ENCODE measurements at regions not wholly inside any gene's neighbourhood (a gene's known extent, or its start where the extent isn't known, plus 50 kb on each side); places are given as distances from the start of the nearest gene placed in this dataset.

- no peak overlapping the region for H3K4me3 ChIP-seq (ENCODE audit: low read length)
- H3K4me1 ChIP-seq (ENCODE audit: insufficient read depth, low read length), result no peaks in the 10 kb centered on the region
- no peaks in the 10 kb centered on the region for H3K36me3 ChIP-seq (ENCODE audit: insufficient read depth, low read length)
- H3K27me3 ChIP-seq (ENCODE audit: insufficient read depth, low read length), result no peaks in the 10 kb centered on the region
- H2AFZ ChIP-seq (ENCODE audit: low read depth, low read length), result no peak overlapping the region
- H3K9me3 ChIP-seq (ENCODE audit: low read length), result no peaks in the 10 kb centered on the region
Observed at GRCh38 chr2:83063511-83063910, 1395.6 kb downstream of the SUCLG1 start.

DNA sequence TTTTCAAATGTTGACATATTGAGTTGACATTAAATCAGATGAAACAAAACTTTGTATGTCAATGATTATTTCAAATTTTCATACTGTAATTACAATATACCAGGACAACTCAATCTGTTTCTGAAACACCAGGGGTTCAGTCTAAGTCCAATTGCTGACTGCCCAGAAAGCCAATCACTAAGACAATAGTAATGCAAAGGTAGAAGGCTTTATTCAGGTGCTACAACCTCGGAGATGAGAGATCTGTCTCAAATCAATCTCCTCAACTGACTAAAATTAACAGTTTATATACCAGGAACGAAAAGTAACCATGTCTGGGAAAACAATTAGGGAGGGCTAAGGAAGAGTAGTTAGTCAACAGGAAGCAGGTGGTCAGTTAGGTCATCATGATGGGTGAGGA lies 1400.4 kb downstream of the SUCLG1 start:
- Histone ChIP-seq H3K27me3 (ENCODE audit: insufficient read depth, low read length) (no peaks in the 10 kb centered on the region), H3K36me3 (ENCODE audit: insufficient read depth, low read length) (no peaks in the 10 kb centered on the region), H2AFZ (ENCODE audit: low read depth, low read length) (no peak overlapping the region), H3K4me3 (ENCODE audit: low read length) (no peak overlapping the region), H3K9me3 (ENCODE audit: low read length) (no peaks in the 10 kb centered on the region), H3K4me1 (ENCODE audit: insufficient read depth, low read length) (no peaks in the 10 kb centered on the region)

DNA sequence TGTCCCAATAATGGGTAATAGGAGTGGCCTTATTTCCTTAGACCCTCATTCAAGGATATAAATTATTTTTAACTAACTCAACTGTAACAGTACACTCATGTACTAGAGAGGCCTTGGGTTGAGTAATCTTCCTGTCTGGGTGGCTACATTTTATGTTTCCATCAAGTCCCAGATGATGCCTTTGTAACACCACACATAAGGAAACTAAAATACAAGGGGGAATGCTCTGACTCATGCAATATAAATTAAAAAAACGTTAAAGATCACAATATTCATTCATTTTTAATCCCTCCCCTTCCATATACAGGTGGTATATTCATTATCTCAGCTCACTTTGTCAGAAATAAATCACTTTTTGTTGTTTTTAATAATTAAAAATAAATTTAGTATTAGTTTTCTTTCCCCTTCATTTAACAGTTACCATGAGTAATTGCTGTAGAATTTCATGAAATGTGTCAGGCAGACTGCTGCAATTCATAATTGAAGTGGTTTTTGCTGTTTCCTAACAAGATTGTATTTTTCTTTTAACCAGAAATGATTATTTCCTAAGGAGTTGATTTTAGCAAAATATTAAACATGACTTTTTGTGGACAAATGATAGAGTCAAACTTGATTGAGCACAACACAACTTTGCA lies 1403.6 kb downstream of the SUCLG1 start:
- Histone ChIP-seq H2AFZ (ENCODE audit: low read depth, low read length) (no peak overlapping the region), H3K4me1 (ENCODE audit: insufficient read depth, low read length) (no peaks in the 10 kb centered on the region), H3K4me3 (ENCODE audit: low read length) (no peak overlapping the region), H3K9me3 (ENCODE audit: low read length) (no peaks in the 10 kb centered on the region), H3K36me3 (ENCODE audit: insufficient read depth, low read length) (no peaks in the 10 kb centered on the region), H3K27me3 (ENCODE audit: insufficient read depth, low read length) (no peaks in the 10 kb centered on the region)

- H2AFZ ChIP-seq (ENCODE audit: low read depth, low read length), result no peak overlapping the region
- H3K36me3 ChIP-seq (ENCODE audit: insufficient read depth, low read length), result no peaks in the 10 kb centered on the region
- H3K4me3 ChIP-seq (ENCODE audit: low read length), result no peak overlapping the region
- H3K27me3 ChIP-seq (ENCODE audit: insufficient read depth, low read length), result no peaks in the 10 kb centered on the region
- H3K9me3 ChIP-seq (ENCODE audit: low read length), result no peaks in the 10 kb centered on the region
- H3K4me1 ChIP-seq (ENCODE audit: insufficient read depth, low read length), result no peaks in the 10 kb centered on the region
Observed at GRCh38 chr2:83054751-83055150, 1404.3 kb downstream of the SUCLG1 start.

- Histone ChIP-seq H2AFZ (ENCODE audit: low read depth, low read length) (no peak overlapping the region), H3K27me3 (ENCODE audit: insufficient read depth, low read length) (no peaks in the 10 kb centered on the region), H3K4me1 (ENCODE audit: insufficient read depth, low read length) (no peaks in the 10 kb centered on the region), H3K36me3 (ENCODE audit: insufficient read depth, low read length) (no peaks in the 10 kb centered on the region), H3K9me3 (ENCODE audit: low read length) (no peaks in the 10 kb centered on the region), H3K4me3 (ENCODE audit: low read length) (no peak overlapping the region)
Observed at GRCh38 chr2:83051538-83052170, 1407.4 kb downstream of the SUCLG1 start.

DNA sequence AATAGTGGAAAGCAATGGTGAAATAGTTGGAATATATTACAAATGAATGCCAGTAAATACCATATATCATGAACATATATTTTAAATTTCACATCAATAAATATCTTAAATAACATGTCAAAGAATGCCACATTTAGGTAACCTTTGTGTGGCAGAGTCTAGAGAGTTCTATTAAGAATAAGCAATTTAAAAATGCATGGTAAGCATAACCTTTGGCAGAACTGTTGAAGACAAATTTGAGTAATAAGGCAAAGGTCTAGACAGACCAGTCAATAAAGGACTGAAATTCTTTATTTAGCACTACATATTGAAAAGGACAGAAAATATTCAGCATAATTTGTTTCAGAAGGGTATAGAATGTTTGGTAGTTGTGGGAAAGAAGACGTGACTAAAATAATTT lies 1417.0 kb downstream of the SUCLG1 start:
- H3K36me3 ChIP-seq (ENCODE audit: insufficient read depth, low read length), result no peaks in the 10 kb centered on the region
- no peak overlapping the region for H2AFZ ChIP-seq (ENCODE audit: low read depth, low read length)
- no peak overlapping the region for H3K4me3 ChIP-seq (ENCODE audit: low read length)
- no peaks in the 10 kb centered on the region for H3K27me3 ChIP-seq (ENCODE audit: insufficient read depth, low read length)
- H3K4me1 ChIP-seq (ENCODE audit: insufficient read depth, low read length), result no peaks in the 10 kb centered on the region
- H3K9me3 ChIP-seq (ENCODE audit: low read length), result no peaks in the 10 kb centered on the region

GRCh38 chr2:83022631-83023210 lies 1436.4 kb downstream of the SUCLG1 start:
- no peaks in the 10 kb centered on the region for H3K4me1 ChIP-seq (ENCODE audit: insufficient read depth, low read length)
- H3K4me3 ChIP-seq (ENCODE audit: low read length), result no peak overlapping the region
- H2AFZ ChIP-seq (ENCODE audit: low read depth, low read length), result no peak overlapping the region
- no peaks in the 10 kb centered on the region for H3K9me3 ChIP-seq (ENCODE audit: low read length)
- H3K36me3 ChIP-seq (ENCODE audit: insufficient read depth, low read length), result no peaks in the 10 kb centered on the region
- no peaks in the 10 kb centered on the region for H3K27me3 ChIP-seq (ENCODE audit: insufficient read depth, low read length)

- no peaks in the 10 kb centered on the region for H3K4me1 ChIP-seq (ENCODE audit: insufficient read depth, low read length)
Observed at GRCh38 chr2:83017366-83018090, 1441.6 kb downstream of the SUCLG1 start.

DNA sequence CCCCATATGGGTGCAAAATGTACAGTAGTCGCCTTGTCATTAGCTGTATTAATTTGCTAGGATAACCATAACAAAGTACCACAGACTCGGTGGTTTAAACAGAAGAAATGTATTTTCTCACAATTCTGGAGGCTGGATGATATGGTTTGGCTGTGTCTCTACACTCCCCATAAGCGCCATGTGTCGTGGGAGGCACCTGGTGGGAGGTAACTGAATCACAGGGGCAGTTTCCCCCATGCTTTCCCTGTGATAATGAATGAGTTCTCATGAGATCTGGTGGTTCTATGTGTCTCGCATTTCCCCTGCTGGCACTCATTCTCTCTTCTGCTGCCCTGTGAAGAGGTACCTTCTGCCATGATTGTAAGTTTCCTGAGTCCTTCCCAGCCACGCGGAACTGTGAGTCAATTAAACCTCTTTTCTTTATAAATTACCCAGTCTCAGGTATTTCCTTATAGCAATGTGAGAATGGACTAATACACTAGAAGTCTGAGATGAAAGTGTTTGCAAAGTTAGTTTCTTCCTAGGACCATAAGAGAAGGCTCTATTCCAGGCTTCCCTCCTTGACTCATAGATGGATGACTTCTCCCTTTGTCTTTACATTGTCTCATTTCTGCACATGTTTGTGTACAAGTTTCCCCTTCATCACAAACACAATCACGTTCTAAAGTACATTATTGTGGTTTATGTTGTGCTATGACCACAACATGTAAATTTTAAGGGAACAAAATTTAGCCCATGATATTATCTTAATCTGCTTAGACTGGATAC lies 1442.6 kb downstream of the SUCLG1 start:
- no peaks in the 10 kb centered on the region for H3K9me3 ChIP-seq (ENCODE audit: low read length)
- no peaks in the 10 kb centered on the region for H3K4me1 ChIP-seq (ENCODE audit: insufficient read depth, low read length)
- H2AFZ ChIP-seq (ENCODE audit: low read depth, low read length), result no peak overlapping the region
- H3K36me3 ChIP-seq (ENCODE audit: insufficient read depth, low read length), result no peaks in the 10 kb centered on the region
- H3K4me3 ChIP-seq (ENCODE audit: low read length), result no peak overlapping the region
- no peaks in the 10 kb centered on the region for H3K27me3 ChIP-seq (ENCODE audit: insufficient read depth, low read length)

More at GRCh38 chr2:83017366-83018090, 1441.6 kb downstream of the SUCLG1 start:
- H3K9me3 ChIP-seq (ENCODE audit: low read length), result no peaks in the 10 kb centered on the region
- no peaks in the 10 kb centered on the region for H3K36me3 ChIP-seq (ENCODE audit: insufficient read depth, low read length)
- H2AFZ ChIP-seq (ENCODE audit: low read depth, low read length), result no peak overlapping the region
- H3K4me3 ChIP-seq (ENCODE audit: low read length), result no peak overlapping the region
- no peaks in the 10 kb centered on the region for H3K27me3 ChIP-seq (ENCODE audit: insufficient read depth, low read length)

GRCh38 chr2:83015900-83016299 lies 1443.2 kb downstream of the SUCLG1 start:
- no peaks in the 10 kb centered on the region for H3K27me3 ChIP-seq (ENCODE audit: insufficient read depth, low read length)
- no peaks in the 10 kb centered on the region for H3K4me1 ChIP-seq (ENCODE audit: insufficient read depth, low read length)
- no peaks in the 10 kb centered on the region for H3K36me3 ChIP-seq (ENCODE audit: insufficient read depth, low read length)
- H2AFZ ChIP-seq (ENCODE audit: low read depth, low read length), result no peak overlapping the region
- H3K9me3 ChIP-seq (ENCODE audit: low read length), result no peaks in the 10 kb centered on the region
- no peak overlapping the region for H3K4me3 ChIP-seq (ENCODE audit: low read length)

- no peak overlapping the region for H3K4me3 ChIP-seq (ENCODE audit: low read length)
- H2AFZ ChIP-seq (ENCODE audit: low read depth, low read length), result no peak overlapping the region
- H3K4me1 ChIP-seq (ENCODE audit: insufficient read depth, low read length), result no peaks in the 10 kb centered on the region
- no peaks in the 10 kb centered on the region for H3K36me3 ChIP-seq (ENCODE audit: insufficient read depth, low read length)
- no peaks in the 10 kb centered on the region for H3K27me3 ChIP-seq (ENCODE audit: insufficient read depth, low read length)
- no peaks in the 10 kb centered on the region for H3K9me3 ChIP-seq (ENCODE audit: low read length)
Observed at GRCh38 chr2:83015035-83015715, 1443.9 kb downstream of the SUCLG1 start.

GRCh38 chr2:83014462-83014861 lies 1444.6 kb downstream of the SUCLG1 start:
- H3K36me3 ChIP-seq (ENCODE audit: insufficient read depth, low read length), result no peaks in the 10 kb centered on the region
- no peaks in the 10 kb centered on the region for H3K27me3 ChIP-seq (ENCODE audit: insufficient read depth, low read length)
- H3K4me3 ChIP-seq (ENCODE audit: low read length), result no peak overlapping the region
- no peaks in the 10 kb centered on the region for H3K9me3 ChIP-seq (ENCODE audit: low read length)
- H3K4me1 ChIP-seq (ENCODE audit: insufficient read depth, low read length), result no peaks in the 10 kb centered on the region
- H2AFZ ChIP-seq (ENCODE audit: low read depth, low read length), result no peak overlapping the region
